ENCODE measurements at regions not wholly inside any gene's neighbourhood (a gene's known extent, or its start where the extent isn't known, plus 50 kb on each side); places are given as distances from the start of the nearest gene placed in this dataset.

GRCh38 chr4:58679051-58679450 is 1568.9 kb upstream of the IGFBP7 start:
- TF ChIP-seq, protein P1, sequence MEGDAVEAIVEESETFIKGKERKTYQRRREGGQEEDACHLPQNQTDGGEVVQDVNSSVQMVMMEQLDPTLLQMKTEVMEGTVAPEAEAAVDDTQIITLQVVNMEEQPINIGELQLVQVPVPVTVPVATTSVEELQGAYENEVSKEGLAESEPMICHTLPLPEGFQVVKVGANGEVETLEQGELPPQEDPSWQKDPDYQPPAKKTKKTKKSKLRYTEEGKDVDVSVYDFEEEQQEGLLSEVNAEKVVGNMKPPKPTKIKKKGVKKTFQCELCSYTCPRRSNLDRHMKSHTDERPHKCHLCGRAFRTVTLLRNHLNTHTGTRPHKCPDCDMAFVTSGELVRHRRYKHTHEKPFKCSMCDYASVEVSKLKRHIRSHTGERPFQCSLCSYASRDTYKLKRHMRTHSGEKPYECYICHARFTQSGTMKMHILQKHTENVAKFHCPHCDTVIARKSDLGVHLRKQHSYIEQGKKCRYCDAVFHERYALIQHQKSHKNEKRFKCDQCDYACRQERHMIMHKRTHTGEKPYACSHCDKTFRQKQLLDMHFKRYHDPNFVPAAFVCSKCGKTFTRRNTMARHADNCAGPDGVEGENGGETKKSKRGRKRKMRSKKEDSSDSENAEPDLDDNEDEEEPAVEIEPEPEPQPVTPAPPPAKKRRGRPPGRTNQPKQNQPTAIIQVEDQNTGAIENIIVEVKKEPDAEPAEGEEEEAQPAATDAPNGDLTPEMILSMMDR (IDR thresholded peaks at IDR 0.05): no peak
- WGBS, 3 donors: 67 to 72% (median 67%) methylated on average over 2 of the region's 2 CpGs
- ATAC-seq (no peak), DNase-seq (no peak)
- Histone ChIP-seq H3K4me1 (no peaks in the 10 kb centered on the region), H3K36me3 (ENCODE audit: insufficient read depth in 1 of 2, low read depth in 1 of 2) (no peaks in the 10 kb centered on the region), H3K27me3 (ENCODE audit: insufficient read depth in 3 of 3, low read length in 2 of 3) (no peaks in the 10 kb centered on the region), H3K9me3 (peaks cover 3% of the 10 kb centered on the region), H3K27ac (no peak overlapping the region), H3K4me3 (no peak overlapping the region)
- intact Hi-C loops (cut with DNase I): no loop called here

DNA sequence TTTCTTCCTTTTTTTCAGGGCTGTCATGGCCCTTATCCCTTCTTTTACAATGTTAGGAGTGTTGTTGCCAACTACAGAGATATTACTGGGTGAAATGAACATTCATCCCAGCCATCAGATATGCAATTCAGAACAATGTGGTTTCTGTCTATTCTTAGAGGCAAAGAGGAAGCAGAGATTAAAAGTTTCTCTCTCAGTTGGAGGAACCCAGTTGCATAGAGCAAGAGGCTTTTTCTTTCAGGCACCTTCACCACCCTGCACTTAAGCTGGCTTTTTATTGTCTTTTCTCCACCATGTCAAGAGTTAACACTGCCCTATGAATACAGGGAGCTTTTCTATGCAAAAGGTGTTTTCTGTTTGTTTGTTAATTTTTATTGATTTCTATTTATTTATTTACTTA is 1559.6 kb upstream of the IGFBP7 start:
- intact Hi-C loops (cut with DNase I): no loop called here
- no peaks in the 10 kb centered on the region for H3K27me3 ChIP-seq (ENCODE audit: insufficient read depth in 3 of 3, low read length in 2 of 3)
- H3K4me3 ChIP-seq: no peak overlapping the region
- no peak overlapping the region for H3K27ac ChIP-seq
- no peaks in the 10 kb centered on the region for H3K36me3 ChIP-seq (ENCODE audit: insufficient read depth in 1 of 2, low read depth in 1 of 2)
- ATAC-seq (no peak), DNase-seq (no peak)
- H3K9me3 ChIP-seq: no peaks in the 10 kb centered on the region
- TF ChIP-seq, protein P1 (IDR thresholded peaks at IDR 0.05): no peak
- H3K4me1 ChIP-seq: no peaks in the 10 kb centered on the region

DNA sequence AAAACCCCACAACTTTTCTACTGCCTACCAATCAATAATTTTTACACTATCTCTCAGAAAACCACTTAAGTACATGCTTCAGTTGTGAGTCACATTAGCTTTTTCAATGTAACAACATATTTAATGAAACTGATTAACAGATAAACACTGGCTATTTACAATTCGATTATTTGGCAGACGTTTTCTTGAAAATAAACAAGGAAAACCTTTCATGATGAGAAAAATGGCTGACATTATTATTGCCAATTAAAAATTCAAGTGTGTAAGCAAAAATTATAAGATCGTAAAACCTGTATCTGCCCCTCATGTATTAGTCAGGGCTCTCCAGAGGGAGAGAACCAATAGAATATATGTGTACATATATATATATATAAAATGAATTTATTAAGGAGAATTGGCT is 1555.5 kb upstream of the IGFBP7 start:
- DNase-seq (no peak), ATAC-seq (no peak)
- TF ChIP-seq, protein P1 (IDR thresholded peaks at IDR 0.05): no peak
- H3K27ac ChIP-seq: no peak overlapping the region
- H3K4me1 ChIP-seq: no peaks in the 10 kb centered on the region
- intact Hi-C loops (cut with DNase I): no loop called here
- H3K36me3 ChIP-seq (ENCODE audit: insufficient read depth in 1 of 2, low read depth in 1 of 2): no peaks in the 10 kb centered on the region
- WGBS, 3 donors: 89 to 91% (median 91%) methylated on average over 3 of the region's 3 CpGs
- no peak overlapping the region for H3K4me3 ChIP-seq
- H3K27me3 ChIP-seq (ENCODE audit: insufficient read depth in 3 of 3, low read length in 2 of 3): no peaks in the 10 kb centered on the region
- peaks cover 3% of the 10 kb centered on the region for H3K9me3 ChIP-seq

DNA sequence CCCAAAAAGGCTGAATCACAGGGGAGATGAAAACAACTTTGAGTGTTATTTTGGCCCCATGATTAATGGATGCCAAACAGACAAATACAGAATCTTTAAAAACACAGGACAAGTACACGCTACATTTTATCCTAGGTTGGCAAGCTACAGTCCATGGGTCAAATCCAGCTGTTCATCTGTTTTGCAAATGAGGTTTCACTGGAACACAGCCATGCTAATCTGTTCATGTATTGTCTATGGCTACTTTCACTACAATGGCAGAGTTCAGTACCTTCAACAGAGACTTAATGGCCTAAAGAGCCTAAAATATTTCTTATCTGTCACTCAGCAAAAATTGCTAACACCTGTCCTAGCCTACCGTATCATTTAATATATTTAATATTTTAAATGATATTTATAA is 1548.5 kb upstream of the IGFBP7 start:
- ATAC-seq: no peak
- TF ChIP-seq, protein P1 (IDR thresholded peaks at IDR 0.05): no peak
- no peak overlapping the region for H3K27ac ChIP-seq
- peaks cover 3% of the 10 kb centered on the region for H3K9me3 ChIP-seq
- 49 to 72% (median 51%) methylated on average over 2 of the region's 2 CpGs for WGBS, 3 donors
- H3K27me3 ChIP-seq (ENCODE audit: insufficient read depth in 3 of 3, low read length in 2 of 3): no peaks in the 10 kb centered on the region
- no peak for DNase-seq
- intact Hi-C loops (cut with DNase I): loop anchor here in 1 of 2 donors (5.0 kb wide), 1 partner anchor 96 kb away; no protein-coding TSS in a partner anchor
- no peak overlapping the region for H3K4me3 ChIP-seq
- H3K4me1 ChIP-seq: no peaks in the 10 kb centered on the region
- no peaks in the 10 kb centered on the region for H3K36me3 ChIP-seq (ENCODE audit: insufficient read depth in 1 of 2, low read depth in 1 of 2)

- no peaks in the 10 kb centered on the region for H3K27me3 ChIP-seq (ENCODE audit: insufficient read depth in 3 of 3, low read length in 2 of 3)
- ATAC-seq (no peak), DNase-seq (no peak)
- WGBS, 3 donors: 57 to 68% (median 65%) methylated on average over 1 of the region's 1 CpG
- H3K27ac ChIP-seq: no peak overlapping the region
- H3K4me1 ChIP-seq: no peaks in the 10 kb centered on the region
- H3K36me3 ChIP-seq (ENCODE audit: insufficient read depth in 1 of 2, low read depth in 1 of 2): no peaks in the 10 kb centered on the region
- no peaks in the 10 kb centered on the region for H3K9me3 ChIP-seq
- H3K4me3 ChIP-seq: no peak overlapping the region
- intact Hi-C loops (cut with DNase I): no loop called here
- TF ChIP-seq, protein P1 (IDR thresholded peaks at IDR 0.05): no peak
Observed at GRCh38 chr4:58653251-58653650, 1543.1 kb upstream of the IGFBP7 start.

Data from psoas muscle (tissue), 7 donors.